ENCODE measurements at regions not wholly inside any gene's neighbourhood (a gene's known extent, or its start where the extent isn't known, plus 50 kb on each side); places are given as distances from the start of the nearest gene placed in this dataset.

DNA sequence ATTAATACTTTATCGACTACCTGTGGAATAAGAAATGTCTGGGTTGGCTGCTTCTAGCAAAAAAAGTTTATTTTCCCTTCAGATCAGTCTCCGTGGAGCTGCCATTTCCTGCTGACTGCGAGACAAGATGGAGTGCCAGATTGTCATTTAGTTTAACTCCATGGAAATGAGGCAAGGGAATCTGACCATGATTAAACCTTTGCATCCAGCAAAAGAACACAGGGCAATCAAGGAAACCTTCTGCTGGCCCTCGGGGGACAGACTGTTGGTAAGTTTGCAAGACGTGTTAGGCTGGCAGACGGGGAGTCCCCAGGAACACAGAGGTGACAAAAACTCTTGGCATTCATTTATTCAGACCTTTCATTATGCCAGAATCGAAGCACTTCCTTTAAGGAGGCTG lies 52.2 kb upstream of the SPACA1 start:
- no peak for DNase-seq (ENCODE audit: low read depth in 2 of 2)

DNA sequence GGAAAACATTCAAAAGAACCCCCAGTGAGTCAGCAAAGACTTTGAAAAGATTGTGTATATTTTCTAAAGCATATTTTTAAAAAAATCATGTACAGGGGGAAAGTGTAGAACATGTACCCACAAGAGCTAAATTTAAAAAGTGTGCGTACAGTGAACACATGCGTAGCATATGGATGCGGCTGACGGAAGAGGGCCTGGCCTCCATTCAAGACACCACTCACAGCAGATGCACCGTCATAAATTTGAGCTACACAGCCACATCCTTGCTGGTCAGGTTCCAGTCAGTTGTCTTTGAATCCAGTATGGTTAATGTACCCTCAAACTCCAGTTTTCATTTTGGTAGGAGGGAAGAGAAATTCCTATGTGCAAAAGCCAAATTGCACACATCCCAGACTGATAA lies 54.3 kb upstream of the SPACA1 start:
- no peak for DNase-seq (ENCODE audit: low read depth in 2 of 2)

DNA sequence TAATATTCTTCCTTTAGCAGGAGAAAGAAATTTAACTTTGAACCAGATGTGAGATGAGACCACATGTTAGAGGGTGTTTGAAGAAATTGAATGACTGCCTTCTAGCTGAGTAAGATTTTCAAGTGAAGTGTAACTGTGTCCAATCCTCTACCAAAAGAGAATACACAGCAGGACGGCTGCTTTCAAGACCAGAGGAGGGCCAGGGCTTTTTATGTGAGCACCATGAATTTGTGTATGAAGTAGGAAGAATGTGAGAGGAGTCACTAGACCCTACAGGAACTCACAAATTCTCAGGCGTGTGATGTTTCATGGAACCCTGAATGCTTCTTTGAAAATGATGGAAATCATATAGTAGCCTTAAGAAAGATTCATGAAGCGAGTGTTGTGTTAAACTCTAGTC lies 56.8 kb upstream of the SPACA1 start:
- DNase-seq (ENCODE audit: low read depth in 2 of 2), result no peak

DNA sequence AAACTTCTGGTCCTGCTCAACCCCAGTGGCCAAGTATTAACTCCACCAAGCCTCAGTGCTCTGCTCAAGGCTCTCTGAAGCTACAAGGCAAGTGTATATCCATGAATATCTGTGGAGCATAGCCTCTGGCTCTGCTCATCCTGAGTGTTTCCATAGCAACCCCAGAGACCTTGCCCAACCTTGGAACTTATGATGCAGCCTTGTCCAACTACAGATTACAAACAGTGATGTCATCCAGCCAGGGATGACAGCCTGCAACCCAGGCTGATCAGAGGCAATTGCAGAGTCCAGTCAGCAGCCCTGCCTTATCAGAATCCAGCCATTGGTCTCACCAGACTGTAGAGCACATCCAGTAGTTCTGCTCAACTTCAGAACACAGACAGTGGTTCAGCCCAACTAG lies 65.5 kb upstream of the SPACA1 start:
- DNase-seq (ENCODE audit: low read depth in 2 of 2), result no peak

GRCh38 chr6:87979737-87980136 lies 67.9 kb upstream of the SPACA1 start:
- DNase-seq (ENCODE audit: low read depth in 2 of 2), result no peak

- DNase-seq (ENCODE audit: low read depth in 2 of 2), result no peak
These were observed 71.0 kb upstream of the SPACA1 start for GRCh38 chr6:87976616-87977015.

- no peak for DNase-seq (ENCODE audit: low read depth in 2 of 2)
These were observed 72.1 kb upstream of the SPACA1 start for GRCh38 chr6:87975561-87975960.

DNA sequence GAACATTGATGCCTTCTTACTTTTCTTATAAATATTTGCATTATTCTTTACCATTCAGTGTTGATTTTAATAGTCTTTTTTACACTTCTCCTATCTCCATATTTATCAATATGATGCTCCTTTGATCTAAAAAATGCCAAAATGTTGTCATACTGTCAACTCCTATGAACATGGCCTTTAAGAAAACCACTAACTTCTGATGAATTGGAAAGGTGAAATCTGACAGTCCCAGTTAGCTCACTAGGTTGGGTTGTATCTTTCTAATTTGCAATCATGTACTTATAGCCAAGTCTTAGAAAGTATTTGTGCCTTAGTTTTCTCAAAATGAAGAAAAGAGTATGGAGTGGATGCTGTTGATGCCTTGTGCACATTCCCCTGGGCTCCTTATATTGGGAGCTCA lies 75.4 kb upstream of the SPACA1 start:
- no peak for DNase-seq (ENCODE audit: low read depth in 2 of 2)

GRCh38 chr6:87971605-87972262 lies 75.9 kb upstream of the SPACA1 start:
- DNase-seq (ENCODE audit: low read depth in 2 of 2), result no peak

DNA sequence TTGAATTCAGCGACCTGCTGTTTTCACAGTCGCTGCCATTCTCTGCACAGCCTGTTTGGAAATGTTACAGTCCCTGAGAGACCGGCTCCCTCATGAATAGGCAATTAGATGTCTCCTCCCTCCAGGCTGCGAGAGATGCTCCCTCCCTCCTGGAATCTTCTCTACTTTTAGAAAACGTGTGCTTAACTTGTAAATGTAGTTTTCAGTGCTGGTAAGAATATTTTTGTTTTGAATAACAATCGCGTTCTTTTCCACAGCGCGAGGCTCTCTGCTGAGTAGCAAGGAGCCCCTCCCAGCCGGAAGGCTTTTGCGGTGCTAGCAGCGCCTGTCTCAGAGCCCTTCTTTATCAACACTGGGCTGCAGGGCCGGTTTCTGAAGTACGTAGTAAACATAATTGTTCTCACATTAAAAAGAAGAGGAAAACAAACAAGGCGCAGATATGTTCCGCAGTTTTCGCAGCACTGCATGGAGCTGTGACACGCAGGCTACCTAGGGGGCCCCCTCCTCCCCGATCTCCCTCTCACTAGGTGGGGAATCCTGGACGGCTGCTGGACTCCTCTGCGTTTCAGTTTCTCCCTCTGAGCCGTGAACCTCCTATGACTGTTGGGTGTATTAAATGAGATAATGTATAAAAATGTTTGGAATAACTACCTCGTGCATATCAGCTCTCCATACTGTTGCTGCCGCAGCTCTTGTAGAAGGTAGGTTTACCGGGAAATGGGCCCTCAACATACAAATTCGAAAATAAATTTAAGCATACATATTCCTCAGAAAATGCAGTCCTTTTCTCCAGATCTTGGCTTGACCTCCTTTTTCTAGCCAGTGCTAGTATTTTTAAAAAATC lies 79.0 kb upstream of the SPACA1 start:
- DNase-seq (ENCODE audit: low read depth in 2 of 2), result peak in 1 of 2 donors; percentile 3

GRCh38 chr6:87965806-87966205 lies 81.8 kb upstream of the SPACA1 start:
- DNase-seq (ENCODE audit: low read depth in 2 of 2), result no peak

DNA sequence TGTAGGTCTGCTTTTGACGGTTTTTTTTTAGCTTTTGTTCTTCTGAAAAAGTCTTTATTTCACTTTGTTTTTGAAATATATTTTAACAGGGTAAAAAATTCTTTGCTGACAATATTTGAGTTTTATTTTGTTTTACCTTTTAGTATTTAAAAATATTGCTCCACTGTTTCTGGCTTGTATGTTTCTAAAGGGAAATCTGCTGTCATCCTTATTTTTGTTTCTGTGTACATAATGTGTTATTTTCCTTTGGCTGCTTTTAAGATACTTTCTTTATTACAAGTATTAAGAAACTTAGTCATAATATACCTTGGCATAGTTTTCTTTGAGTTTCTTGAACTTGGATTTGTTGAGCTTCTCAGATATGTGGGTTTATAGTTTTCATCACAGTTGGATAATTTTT lies 88.6 kb upstream of the SPACA1 start:
- DNase-seq (ENCODE audit: low read depth in 2 of 2), result no peak

DNA sequence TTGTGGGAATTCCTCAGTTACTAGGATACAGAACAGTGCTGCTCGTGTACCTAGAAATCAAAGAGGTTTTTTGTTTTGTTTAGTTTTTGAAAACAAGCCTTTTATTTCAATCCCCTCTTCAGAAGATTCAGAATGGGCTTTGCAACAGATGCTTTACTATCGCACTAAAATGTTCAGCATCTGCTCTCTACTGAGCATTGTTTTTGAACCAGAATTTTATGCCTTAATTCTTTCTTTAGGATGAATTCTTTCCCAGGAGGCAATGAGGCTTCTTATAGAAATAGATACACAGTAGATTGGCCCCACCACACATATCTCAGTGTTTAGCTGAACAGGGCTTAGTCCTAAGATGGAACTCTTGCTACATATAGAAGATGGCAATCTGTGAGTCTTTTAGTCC lies 95.9 kb upstream of the SPACA1 start:
- DNase-seq (ENCODE audit: low read depth in 2 of 2), result no peak

GRCh38 chr6:87950614-87951013 lies 97.0 kb upstream of the SPACA1 start:
- DNase-seq (ENCODE audit: low read depth in 2 of 2), result no peak

- DNase-seq (ENCODE audit: low read depth in 2 of 2), result no peak
These were observed 98.4 kb upstream of the SPACA1 start for GRCh38 chr6:87949194-87949593.

DNA sequence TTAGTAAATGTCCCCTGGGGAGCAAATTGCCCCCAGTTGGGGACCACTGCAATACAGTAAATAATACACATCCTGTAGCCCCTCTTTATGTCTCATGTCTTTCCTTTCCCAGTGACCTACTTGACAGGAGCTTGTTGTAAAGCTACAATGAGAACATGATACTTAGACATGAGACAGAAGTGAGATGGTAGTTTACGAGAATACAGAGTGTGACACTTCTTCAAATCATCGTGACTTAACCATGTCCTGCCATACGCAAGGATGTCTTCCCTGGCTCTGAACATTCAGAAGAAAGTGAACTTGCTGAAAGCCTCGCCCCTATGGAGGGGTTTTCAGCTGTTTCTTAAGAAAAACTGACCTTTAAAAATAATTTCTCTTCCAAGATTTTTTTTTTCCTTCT lies 101.0 kb upstream of the SPACA1 start:
- no peak for DNase-seq (ENCODE audit: low read depth in 2 of 2)

- no peak for DNase-seq (ENCODE audit: low read depth in 2 of 2)
These were observed 101.7 kb upstream of the SPACA1 start for GRCh38 chr6:87945966-87946365.

DNA sequence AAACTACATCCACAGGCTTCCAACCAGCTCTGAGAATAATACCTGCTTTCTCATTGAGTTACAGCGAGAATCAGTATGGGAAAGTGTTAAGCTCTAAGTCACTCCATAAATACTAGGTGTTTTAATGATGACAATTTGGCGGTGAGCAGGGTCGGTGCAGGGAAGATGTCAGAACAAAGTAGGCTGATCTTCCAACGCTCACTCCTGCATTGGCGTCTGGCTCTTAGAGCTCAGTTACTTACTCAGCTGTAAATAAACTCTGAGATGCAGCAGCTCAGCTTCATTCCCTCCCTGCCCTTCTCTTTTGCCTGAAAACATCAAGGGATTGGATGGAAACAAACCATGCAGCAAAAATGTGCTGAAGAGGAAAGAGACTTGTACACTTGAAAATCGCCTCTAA lies 102.5 kb upstream of the SPACA1 start:
- no peak for DNase-seq (ENCODE audit: low read depth in 2 of 2)

DNA sequence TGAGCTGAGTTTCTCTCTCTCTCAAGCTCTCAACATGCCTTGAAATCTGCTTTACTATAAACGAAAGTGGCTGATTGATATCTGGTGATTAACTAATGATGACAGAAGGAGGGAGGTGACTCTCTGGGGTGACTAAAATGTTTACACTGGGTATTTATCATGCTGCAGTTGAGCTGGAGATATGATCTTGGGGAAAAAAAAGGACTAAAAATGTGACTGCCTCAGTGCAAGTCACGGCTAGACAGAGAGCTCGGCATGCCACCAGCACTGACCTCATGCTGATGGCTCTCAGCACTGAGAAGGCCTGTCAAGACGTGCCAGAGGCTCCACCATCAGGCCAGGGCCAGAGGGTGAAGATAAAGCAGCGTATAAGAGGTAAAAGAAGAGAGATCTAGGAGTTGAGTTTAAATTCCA lies 103.1 kb upstream of the SPACA1 start:
- peak in 1 of 2 donors; percentile 30 for DNase-seq (ENCODE audit: low read depth in 2 of 2)

GRCh38 chr6:87943191-87943590 lies 104.5 kb upstream of the SPACA1 start:
- no peak for DNase-seq (ENCODE audit: low read depth in 2 of 2)

DNA sequence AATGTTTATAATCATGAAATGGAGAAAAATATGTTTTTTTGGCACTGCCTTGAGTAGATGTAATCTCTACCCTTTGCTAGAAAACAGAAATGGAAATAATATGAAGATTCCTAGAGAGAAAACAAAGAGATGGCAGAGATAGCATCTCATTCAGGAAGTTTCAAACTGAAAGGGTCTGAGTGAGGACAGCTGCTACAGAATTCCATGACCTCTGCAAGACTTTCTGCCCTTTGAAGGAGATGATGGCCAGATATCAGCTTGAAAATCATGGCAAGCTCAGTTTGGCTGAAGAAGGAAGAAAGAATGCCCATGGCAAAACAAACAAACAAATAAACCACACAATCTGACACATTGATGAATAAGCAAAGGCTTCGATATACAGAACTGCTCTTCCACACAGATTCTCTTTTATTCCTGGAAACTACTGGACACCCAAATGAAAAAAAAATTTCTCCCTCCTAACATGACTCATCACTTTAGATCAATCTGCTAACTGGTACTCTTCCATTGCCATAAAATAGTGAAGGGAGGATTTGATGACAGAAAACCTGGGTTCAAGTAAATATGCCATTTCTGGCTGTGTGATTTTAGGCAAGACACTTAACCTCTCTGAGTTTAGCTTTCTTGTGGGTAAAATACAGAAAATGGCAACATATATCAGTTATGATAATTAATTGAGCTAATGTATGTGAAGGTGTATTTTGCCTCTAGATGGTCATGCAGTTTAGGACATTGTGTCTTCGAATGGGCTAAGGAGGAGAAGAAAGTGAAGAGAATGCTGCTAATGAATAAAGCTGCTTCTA lies 105.9 kb upstream of the SPACA1 start:
- no peak for DNase-seq (ENCODE audit: low read depth in 2 of 2)

DNA sequence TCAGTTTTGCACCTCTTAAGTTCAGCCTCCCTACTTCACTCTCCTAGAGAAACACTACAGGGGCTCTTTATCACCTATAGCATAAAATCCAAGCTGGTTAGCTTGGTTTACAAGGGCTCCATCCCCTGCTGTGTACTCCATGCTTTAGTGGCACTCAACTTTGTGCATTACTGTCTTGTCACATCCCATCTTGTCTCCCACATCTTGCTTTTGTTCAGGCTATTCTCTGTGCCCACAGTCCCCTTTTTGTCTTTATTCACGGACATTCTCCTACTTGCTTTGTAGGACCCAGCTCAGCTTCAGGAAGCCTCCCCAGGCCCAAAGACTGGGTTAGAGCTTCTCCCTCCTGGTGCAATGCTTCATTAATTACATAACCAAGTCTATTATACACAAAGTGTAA lies 107.9 kb upstream of the SPACA1 start:
- no peak for DNase-seq (ENCODE audit: low read depth in 2 of 2)
